IPS-18a (cell line): ENCODE measurements at regions not wholly inside any gene's neighbourhood (a gene's known extent, or its start where the extent isn't known, plus 50 kb on each side); places are given as distances from the start of the nearest gene placed in this dataset.
"Not testable (repeated sequence)": the region's sequence is repeated elsewhere in the genome, so short reads cannot be mapped to it uniquely, and the experiment has no call there.

ENCODE experiments used
- H3K27ac ChIP-seq: one replicate; pipeline ENCODE4 v1.5.1; 2013; ENCODE audit warnings: low read length
- H3K27me3 ChIP-seq: one replicate; pipeline ENCODE4 v1.6.1; 2013; ENCODE audit warnings: mild to moderate bottlenecking, low read length; ENCODE audit not compliant: control insufficient read depth, insufficient read depth
- H3K36me3 ChIP-seq: one replicate; pipeline ENCODE4 v1.6.1; 2013; ENCODE audit warnings: low read depth, low read length; ENCODE audit not compliant: control insufficient read depth
- H3K4me1 ChIP-seq: one replicate; pipeline ENCODE4 v1.6.1; 2013; ENCODE audit warnings: low read depth, low read length; ENCODE audit not compliant: control insufficient read depth
- H3K4me3 ChIP-seq: one replicate; pipeline ENCODE4 v1.5.1; 2013; ENCODE audit warnings: low read length
- H3K9ac ChIP-seq: one replicate; pipeline ENCODE4 v1.6.1; 2013; ENCODE audit warnings: mild to moderate bottlenecking, low read length, moderate library complexity
- H3K9me3 ChIP-seq: one replicate; pipeline ENCODE4 v1.6.1; 2013; ENCODE audit warnings: low read depth, low read length; ENCODE audit not compliant: control insufficient read depth

DNA sequence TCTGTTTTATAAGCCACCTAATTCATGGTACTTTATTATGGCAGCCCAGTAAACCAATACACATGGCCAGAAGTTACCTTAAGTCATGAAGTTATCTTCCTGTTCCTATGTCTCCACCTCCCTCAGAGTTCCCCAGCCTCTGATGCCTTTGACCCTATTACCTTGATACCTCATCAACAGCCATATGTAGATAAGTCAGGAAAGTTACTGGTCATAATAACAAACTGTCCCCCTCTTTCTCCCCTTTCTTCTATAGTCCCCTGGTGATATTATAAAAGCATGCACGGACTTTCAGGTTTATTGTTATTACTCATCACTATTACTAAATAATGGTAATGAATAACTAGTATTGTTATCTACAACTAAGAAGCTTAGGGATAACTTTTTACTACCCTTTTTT lies 168.9 kb upstream of the FER start:
- Histone ChIP-seq H3K4me1 (peaks cover 6% of the 10 kb centered on the region), H3K27me3 (no peaks in the 10 kb centered on the region), H3K4me3 (no peak overlapping the region), H3K9ac (no peak overlapping the region), H3K9me3 (peaks cover 10% of the 10 kb centered on the region), H3K36me3 (no peaks in the 10 kb centered on the region), H3K27ac (no peak overlapping the region)

DNA sequence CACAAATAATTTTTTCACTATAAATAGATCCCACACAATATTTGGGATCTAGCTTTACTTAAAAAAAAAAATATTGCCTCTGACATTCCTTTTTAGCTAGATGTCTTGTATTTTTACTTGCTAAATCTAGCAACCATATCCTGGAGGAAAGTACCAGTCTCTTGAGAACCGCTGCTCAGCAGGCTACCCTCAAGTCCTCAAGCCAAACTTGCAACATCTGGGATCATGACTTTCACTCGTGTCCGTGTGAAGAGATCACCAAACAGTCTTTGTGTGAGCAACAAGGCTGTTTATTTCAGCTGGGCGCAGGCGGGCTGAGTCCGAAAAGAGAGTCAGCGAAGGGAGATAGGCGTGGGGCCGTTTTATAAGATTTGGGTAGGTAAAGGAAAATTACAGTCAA lies 180.3 kb upstream of the FER start:
- no peak overlapping the region for H3K9ac ChIP-seq
- H3K4me1 ChIP-seq, result peaks cover 6% of the 10 kb centered on the region
- no peak overlapping the region for H3K27ac ChIP-seq
- H3K9me3 ChIP-seq, result no peaks in the 10 kb centered on the region
- H3K4me3 ChIP-seq, result no peak overlapping the region
- no peaks in the 10 kb centered on the region for H3K27me3 ChIP-seq
- H3K36me3 ChIP-seq, result no peaks in the 10 kb centered on the region

GRCh38 chr5:108564441-108564840 lies 182.5 kb upstream of the FBXL17 start:
- Histone ChIP-seq H3K27ac (no peak overlapping the region), H3K4me3 (no peak overlapping the region), H3K4me1 (peaks cover 17% of the 10 kb centered on the region), H3K9me3 (no peaks in the 10 kb centered on the region), H3K27me3 (no peaks in the 10 kb centered on the region), H3K36me3 (no peaks in the 10 kb centered on the region), H3K9ac (no peak overlapping the region)

GRCh38 chr5:108562205-108562454 lies 180.2 kb upstream of the FBXL17 start:
- Histone ChIP-seq H3K27me3 (no peaks in the 10 kb centered on the region), H3K4me1 (peaks cover 17% of the 10 kb centered on the region), H3K9me3 (no peaks in the 10 kb centered on the region), H3K27ac (no peak overlapping the region), H3K36me3 (no peaks in the 10 kb centered on the region), H3K9ac (no peak overlapping the region), H3K4me3 (no peak overlapping the region)

DNA sequence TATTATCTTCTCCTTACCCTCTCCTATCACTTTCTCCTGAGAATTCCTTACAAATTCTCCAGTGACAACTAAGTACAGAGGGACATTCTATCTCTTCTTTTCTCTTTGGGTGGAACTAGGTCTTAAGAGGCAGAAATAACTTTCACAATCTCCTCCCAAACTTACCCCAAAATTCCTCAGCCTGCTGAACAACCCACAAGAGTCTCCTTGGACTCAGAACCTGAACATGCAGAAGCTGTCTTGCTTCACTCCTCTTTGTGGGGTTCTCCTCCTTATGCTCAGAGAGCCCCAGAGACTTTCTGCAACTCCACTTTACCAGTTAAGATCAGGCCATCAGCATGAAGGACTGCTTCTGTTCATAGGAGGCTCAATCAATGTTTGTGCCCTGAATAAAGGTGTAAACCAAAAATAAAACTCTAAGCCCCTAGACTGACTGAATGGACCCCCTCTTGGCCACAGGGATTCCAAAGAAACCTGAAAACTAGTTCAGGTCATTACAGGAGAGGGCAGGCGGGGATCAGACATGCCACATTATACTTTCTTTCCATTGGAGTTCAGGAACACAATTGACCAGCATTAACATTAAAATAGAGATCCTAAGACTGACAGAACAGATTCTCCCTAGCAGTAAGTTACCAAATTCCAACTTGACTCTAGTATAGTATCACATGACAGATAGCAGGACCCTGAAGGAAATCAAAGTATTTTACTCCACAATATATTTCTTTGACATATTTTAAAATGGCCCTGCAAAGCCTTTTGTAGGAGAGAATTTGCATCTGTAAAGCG lies 179.7 kb upstream of the FBXL17 start:
- Histone ChIP-seq H3K27ac (peak overlapping the region; percentile 59), H3K9me3 (no peaks in the 10 kb centered on the region), H3K4me1 (peaks cover 17% of the 10 kb centered on the region), H3K4me3 (peak overlapping the region; percentile 5), H3K27me3 (no peaks in the 10 kb centered on the region), H3K9ac (no peak overlapping the region), H3K36me3 (no peaks in the 10 kb centered on the region)

GRCh38 chr5:108560581-108560980 lies 178.7 kb upstream of the FBXL17 start:
- no peaks in the 10 kb centered on the region for H3K9me3 ChIP-seq
- no peak overlapping the region for H3K9ac ChIP-seq
- peaks cover 17% of the 10 kb centered on the region for H3K4me1 ChIP-seq
- H3K4me3 ChIP-seq, result no peak overlapping the region
- no peaks in the 10 kb centered on the region for H3K27me3 ChIP-seq
- H3K27ac ChIP-seq, result no peak overlapping the region
- no peaks in the 10 kb centered on the region for H3K36me3 ChIP-seq

GRCh38 chr5:108560166-108560565 lies 178.3 kb upstream of the FBXL17 start:
- H3K27me3 ChIP-seq, result no peaks in the 10 kb centered on the region
- H3K9ac ChIP-seq, result no peak overlapping the region
- H3K4me1 ChIP-seq, result peaks cover 16% of the 10 kb centered on the region
- H3K27ac ChIP-seq, result no peak overlapping the region
- H3K4me3 ChIP-seq, result no peak overlapping the region
- no peaks in the 10 kb centered on the region for H3K9me3 ChIP-seq
- no peaks in the 10 kb centered on the region for H3K36me3 ChIP-seq

DNA sequence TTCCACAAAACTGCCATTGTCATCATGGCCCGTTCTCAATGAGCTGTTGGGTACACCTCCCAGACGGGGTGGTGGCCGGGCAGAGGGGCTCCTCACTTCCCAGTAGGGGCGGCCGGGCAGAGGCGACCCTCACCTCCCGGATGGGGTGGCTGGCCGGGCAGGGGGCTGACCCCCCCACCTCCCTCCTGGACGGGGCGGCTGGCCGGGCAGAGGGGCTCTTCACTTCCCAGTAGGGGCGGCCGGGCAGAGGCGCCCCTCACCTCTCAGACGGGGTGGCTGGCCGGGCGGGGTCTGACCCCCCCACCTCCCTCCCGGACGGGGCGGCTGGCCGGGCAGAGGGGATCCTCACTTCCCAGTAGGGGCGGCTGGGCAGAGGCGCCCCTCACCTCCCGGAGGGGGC lies 176.9 kb upstream of the FBXL17 start:
- H3K27me3 ChIP-seq, H3K27ac ChIP-seq, H3K4me3 ChIP-seq, H3K9ac ChIP-seq, H3K36me3 ChIP-seq, H3K9me3 ChIP-seq: not testable (repeated sequence)
- peaks cover 18% of the 10 kb centered on the region for H3K4me1 ChIP-seq

DNA sequence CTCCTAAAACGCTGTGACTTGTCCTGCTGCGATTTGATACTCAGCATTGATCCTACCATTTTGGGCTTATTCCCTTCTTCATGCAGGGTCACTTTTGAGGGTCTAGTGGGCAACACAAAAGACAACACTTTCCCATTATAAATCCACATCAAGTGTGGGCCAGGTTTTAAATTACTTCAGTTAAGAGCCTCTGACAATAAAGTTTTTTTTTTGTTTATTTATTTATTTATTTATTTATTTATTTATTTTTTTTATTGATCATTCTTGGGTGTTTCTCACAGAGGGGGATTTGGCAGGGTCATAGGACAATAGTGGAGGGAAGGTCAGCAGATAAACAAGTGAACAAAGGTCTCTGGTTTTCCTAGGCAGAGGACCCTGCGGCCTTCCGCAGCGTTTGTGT lies 176.2 kb upstream of the FBXL17 start:
- peaks cover 18% of the 10 kb centered on the region for H3K4me1 ChIP-seq
- not testable (repeated sequence) for H3K36me3 ChIP-seq, H3K27ac ChIP-seq, H3K9ac ChIP-seq, H3K9me3 ChIP-seq, H3K27me3 ChIP-seq, H3K4me3 ChIP-seq

DNA sequence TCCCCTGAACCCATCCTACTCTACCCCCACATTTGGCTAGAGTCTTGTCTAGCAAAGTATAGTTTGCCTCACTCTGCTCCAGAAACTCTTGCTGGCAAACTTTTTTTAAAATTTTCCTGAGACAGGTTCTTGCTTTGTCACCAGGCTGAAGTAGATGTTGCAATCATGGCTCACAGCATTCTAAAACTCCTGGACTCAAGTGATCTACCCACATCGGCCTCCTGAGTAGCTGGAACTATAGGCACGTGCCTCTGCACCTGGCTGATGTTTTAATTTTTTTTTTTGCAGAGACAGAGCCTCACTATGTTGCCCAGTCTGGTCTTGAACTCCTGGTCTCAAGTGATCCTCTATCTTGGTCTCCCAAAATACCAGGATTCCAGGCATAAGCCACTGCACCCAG lies 175.8 kb upstream of the FBXL17 start:
- no peaks in the 10 kb centered on the region for H3K27me3 ChIP-seq
- H3K36me3 ChIP-seq, result no peaks in the 10 kb centered on the region
- no peak overlapping the region for H3K4me3 ChIP-seq
- no peak overlapping the region for H3K27ac ChIP-seq
- H3K9ac ChIP-seq, result no peak overlapping the region
- peaks cover 18% of the 10 kb centered on the region for H3K4me1 ChIP-seq
- H3K9me3 ChIP-seq, result no peaks in the 10 kb centered on the region

GRCh38 chr5:108556441-108557145 lies 174.7 kb upstream of the FBXL17 start:
- Histone ChIP-seq H3K9ac (no peak overlapping the region), H3K4me1 (peaks cover 9% of the 10 kb centered on the region), H3K36me3 (no peaks in the 10 kb centered on the region), H3K27ac (no peak overlapping the region), H3K9me3 (no peaks in the 10 kb centered on the region), H3K4me3 (no peak overlapping the region), H3K27me3 (no peaks in the 10 kb centered on the region)
